Adrenal gland (tissue), 9 donors: ENCODE measurements at regions not wholly inside any gene's neighbourhood (a gene's known extent, or its start where the extent isn't known, plus 50 kb on each side); places are given as distances from the start of the nearest gene placed in this dataset.

ENCODE experiments used
- DNase-seq, 7 donors: peaks; one replicate each; pipeline ENCODE4 v3.0.0-alpha.2; 2019 to 2020
- H3K27ac ChIP-seq, 5 donors: fragments of 200-600 bp; sonication (generic) in 4 of 5; 1 replicate in 3 of 5; 2 replicates in 2 of 5; pipeline versions ENCODE4 v1.5.1 to v1.8.0; 2016 to 2020; ENCODE audit warnings: mild to moderate bottlenecking in 1 of 5
- H3K27me3 ChIP-seq: fragments of 200-600 bp; 2 replicates; pipeline ENCODE4 v1.8.0; 2021
- H3K36me3 ChIP-seq, 2 donors: fragments of 200-600 bp; replicated peaks in 1 of 2; 1 replicate in 1 of 2; 2 replicates in 1 of 2; pipeline versions ENCODE4 v1.5.1 to v1.8.0; 2018 to 2022
- H3K4me1 ChIP-seq, 2 donors: fragments of 200-600 bp; replicated peaks in 1 of 2; 1 replicate in 1 of 2; 2 replicates in 1 of 2; pipeline versions ENCODE4 v1.5.1 to v1.8.0; 2018 to 2021
- H3K4me3 ChIP-seq, 4 donors: fragments of 200-600 bp; sonication (generic) in 3 of 4; one replicate each; pipeline ENCODE4 v1.5.1; 2016 to 2018
- H3K9me3 ChIP-seq, 3 donors: fragments of 200-600 bp; sonication (generic) in 1 of 3; replicated peaks in 1 of 3; 1 replicate in 2 of 3; 2 replicates in 1 of 3; pipeline versions ENCODE4 v1.5.1 to v1.8.0; 2016 to 2021
- POLR2A ChIP-seq, 2 donors: fragments of 450-650 bp; IDR thresholded peaks; one replicate each; pipeline ENCODE4 v1.6.1; 2017; ENCODE audit warnings: antibody characterized with exemption in 2 of 2, mild to moderate bottlenecking in 2 of 2, moderate library complexity in 1 of 2
- whole genome bisulfite sequencing, 4 donors: extraction: QIAGEN DNeasy Blood & Tissue Kit in 2 of 4; methylation state at CpG; one replicate each; pipeline versions ENCODE4 v1.1.5 to v1.1.7; 2013 to 2017; 5-methylcytosine and 5-hydroxymethylcytosine counted together
- intact Hi-C, 2 donors: fragments of 100-400 bp; cut with DNase I; formaldehyde crosslinking; loops; one replicate each; pipeline versions ENCODE4 v1.14.1 to v1.15.0; 2022 to 2023
- TF ChIP-seq, protein P1 (sequence below), 6 experiments: fragments of 450-650 bp in 4 of 6; fragments of 200-600 bp in 2 of 6; sonication (generic) in 1 of 6; IDR thresholded peaks; 1 replicate in 5 of 6; 2 replicates in 1 of 6; pipeline versions ENCODE4 v1.5.1 to v1.8.0; 2016 to 2021; ENCODE audit warnings: antibody characterized with exemption in 6 of 6, mild to moderate bottlenecking in 2 of 6, moderate library complexity in 1 of 6
- donor health status: healthy with polysubstance abuse.
- donor health status: Bipolar disorder and iron deficiency.
- donor health status: DM: yes; HTN: yes; CAD: no.
- donor health status: DM: no; HTN: no; CAD: no.
- donor health status: DM: no; HTN: no; CAD: no.

DNA sequence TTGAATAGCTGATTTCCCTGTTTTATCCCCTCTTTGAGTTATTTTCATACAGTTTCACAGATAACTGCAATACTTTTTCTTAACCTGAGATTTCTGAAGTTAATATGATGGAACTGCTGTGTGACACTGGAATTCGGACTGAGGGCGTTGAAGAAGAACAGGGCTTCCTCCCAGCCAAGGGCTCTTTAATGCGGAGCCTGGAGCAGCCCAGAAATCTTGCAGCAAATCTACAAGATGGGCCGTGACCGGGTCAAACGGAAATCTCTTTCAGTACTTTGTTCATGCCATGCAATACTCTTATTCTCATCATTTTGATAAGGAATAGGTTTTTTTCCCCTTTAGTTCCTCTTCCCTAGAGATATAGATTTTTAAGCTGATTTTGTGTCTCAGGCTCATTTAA lies 236.8 kb upstream of the IRX4 start:
- TF ChIP-seq POLR2A (IDR thresholded peaks at IDR 0.05): no peak
- TF ChIP-seq, protein P1, sequence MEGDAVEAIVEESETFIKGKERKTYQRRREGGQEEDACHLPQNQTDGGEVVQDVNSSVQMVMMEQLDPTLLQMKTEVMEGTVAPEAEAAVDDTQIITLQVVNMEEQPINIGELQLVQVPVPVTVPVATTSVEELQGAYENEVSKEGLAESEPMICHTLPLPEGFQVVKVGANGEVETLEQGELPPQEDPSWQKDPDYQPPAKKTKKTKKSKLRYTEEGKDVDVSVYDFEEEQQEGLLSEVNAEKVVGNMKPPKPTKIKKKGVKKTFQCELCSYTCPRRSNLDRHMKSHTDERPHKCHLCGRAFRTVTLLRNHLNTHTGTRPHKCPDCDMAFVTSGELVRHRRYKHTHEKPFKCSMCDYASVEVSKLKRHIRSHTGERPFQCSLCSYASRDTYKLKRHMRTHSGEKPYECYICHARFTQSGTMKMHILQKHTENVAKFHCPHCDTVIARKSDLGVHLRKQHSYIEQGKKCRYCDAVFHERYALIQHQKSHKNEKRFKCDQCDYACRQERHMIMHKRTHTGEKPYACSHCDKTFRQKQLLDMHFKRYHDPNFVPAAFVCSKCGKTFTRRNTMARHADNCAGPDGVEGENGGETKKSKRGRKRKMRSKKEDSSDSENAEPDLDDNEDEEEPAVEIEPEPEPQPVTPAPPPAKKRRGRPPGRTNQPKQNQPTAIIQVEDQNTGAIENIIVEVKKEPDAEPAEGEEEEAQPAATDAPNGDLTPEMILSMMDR (IDR thresholded peaks at IDR 0.05): no peak
- no peaks in the 10 kb centered on the region for H3K9me3 ChIP-seq

DNA sequence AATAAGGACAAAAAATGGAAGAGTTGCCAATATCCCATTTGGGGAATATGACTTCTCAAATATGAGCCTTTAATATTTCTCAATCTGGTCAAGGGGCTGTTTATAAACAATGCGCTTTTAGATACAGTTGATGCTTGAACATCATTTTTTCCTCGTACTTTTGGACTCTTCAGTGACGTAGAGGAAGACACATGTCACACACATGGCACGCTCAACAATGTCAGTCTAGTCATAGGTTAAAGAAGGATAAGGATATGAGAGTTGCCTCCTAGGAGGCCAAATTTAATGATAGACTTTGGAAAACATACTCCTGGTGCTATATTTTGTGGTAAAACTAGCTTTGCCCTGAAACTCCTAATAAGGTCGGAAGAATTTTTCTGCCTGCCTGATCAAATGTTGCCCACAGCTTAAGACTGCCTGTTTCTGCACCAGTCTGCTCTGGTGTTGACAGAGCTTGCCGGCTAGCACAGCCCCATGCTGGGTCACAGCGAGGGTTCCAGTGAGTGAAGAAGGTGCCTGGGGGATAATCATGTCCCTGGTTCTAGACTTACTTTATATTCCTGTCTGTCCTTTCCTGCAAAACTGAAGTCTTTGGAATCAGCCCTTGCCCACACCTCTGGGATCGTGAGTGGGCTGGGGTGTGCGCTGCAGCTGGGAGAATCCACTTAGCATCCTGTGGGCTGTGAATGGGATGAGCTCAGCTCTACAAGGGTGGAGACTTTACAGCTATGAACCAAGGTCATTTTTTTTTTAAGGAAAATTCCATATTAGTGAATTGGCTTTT lies 230.8 kb upstream of the IRX4 start:
- no peaks in the 10 kb centered on the region for H3K9me3 ChIP-seq
- intact Hi-C loops: no loop called here
- H3K4me3 ChIP-seq: no peak overlapping the region
- 82 to 91% (median 84%) methylated on average over 9 of the region's 9 CpGs for WGBS, 4 donors
- no peaks in the 10 kb centered on the region for H3K4me1 ChIP-seq
- H3K27ac ChIP-seq: no peak overlapping the region
- DNase-seq: no peak
- H3K36me3 ChIP-seq: no peaks in the 10 kb centered on the region
- no peak for TF ChIP-seq POLR2A (IDR thresholded peaks at IDR 0.05)
- TF ChIP-seq, protein P1 (IDR thresholded peaks at IDR 0.05): no peak
- no peaks in the 10 kb centered on the region for H3K27me3 ChIP-seq

More for the DNA sequence above, 236.8 kb upstream of the IRX4 start:
- peak in 1 of 7 donors; percentile 11 for DNase-seq
- Histone ChIP-seq H3K4me1 (no peaks in the 10 kb centered on the region), H3K36me3 (no peaks in the 10 kb centered on the region), H3K27me3 (no peaks in the 10 kb centered on the region), H3K27ac (no peak overlapping the region), H3K4me3 (no peak overlapping the region)
- intact Hi-C loops: no loop called here
- WGBS, 4 donors: 32 to 40% (median 36%) methylated on average over 6 of the region's 6 CpGs

DNA sequence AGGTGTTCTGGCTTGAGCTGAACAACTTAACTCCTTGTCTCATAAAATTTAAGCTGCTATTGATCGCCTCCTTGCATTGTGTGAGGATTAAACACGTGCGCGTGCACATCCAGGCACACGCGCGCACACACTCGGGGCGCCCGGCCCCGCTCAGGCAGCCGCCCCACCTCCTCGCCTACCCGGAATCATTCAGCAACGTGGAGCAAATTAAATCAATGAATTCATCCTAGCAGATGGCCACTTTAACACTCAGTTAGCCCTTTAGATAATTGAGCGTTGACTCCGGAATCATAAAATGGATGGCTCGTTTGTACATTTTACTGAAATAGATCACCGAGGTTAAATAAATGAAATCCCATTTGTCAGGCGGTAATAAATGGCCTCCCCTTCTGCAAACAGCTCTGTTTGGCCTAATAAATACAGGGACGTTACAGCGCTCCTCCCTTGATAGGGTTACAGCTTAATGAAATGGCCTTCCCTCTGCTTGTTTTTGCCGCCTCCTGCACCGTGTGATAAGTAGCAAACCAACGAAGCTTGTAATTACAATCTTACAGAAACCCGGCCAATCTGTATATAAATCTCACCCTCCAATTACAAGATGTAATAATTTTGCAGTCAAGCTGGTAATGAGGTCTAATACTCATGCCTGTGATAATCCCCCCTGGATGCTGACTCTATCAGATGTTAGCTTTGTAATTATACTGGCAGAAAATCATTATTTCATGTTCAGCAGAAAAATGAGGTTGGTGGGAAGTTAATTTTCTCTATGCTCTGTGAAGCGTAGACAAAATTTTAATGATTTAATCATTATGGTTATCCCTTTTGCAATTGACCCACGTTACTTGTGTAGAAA lies 229.7 kb upstream of the IRX4 start:
- H3K27me3 ChIP-seq: no peaks in the 10 kb centered on the region
- intact Hi-C loops: no loop called here
- no peak for DNase-seq
- WGBS, 4 donors: 50 to 61% (median 59%) methylated on average over 28 of the region's 28 CpGs
- H3K4me1 ChIP-seq: no peaks in the 10 kb centered on the region
- no peaks in the 10 kb centered on the region for H3K36me3 ChIP-seq
- TF ChIP-seq, protein P1 (IDR thresholded peaks at IDR 0.05): no peak
- no peak for TF ChIP-seq POLR2A (IDR thresholded peaks at IDR 0.05)
- no peak overlapping the region for H3K4me3 ChIP-seq
- no peaks in the 10 kb centered on the region for H3K9me3 ChIP-seq
- no peak overlapping the region for H3K27ac ChIP-seq

DNA sequence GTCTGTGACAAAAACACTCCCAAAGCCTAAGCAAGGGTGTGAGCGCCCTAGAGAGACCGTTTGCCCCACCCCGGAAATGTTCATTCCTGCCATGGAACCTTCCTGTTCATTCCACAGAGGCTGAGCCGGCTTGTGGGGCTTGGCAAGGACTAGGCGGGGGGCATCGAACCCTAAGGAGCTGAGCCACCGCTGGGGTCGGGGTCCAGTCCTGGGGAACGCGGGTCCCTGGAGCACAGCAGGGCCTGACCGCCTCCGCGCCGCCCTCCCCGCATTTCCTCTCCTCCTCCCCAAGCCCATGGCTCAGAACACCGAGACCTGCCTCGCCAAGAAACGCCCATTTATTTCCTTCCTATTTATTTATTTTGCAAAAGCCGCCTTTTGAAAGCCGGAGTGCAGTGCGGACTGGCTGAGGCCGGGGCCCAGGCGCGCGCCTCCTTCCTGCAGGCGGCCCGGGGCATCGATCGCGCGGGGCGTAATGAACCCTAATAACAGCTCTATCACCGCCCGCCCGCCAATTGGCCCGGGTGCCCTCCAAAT lies 228.9 kb upstream of the IRX4 start:
- no peak for DNase-seq
- intact Hi-C loops: no loop called here
- Histone ChIP-seq H3K27me3 (no peaks in the 10 kb centered on the region), H3K9me3 (no peaks in the 10 kb centered on the region), H3K36me3 (no peaks in the 10 kb centered on the region), H3K4me1 (no peaks in the 10 kb centered on the region), H3K4me3 (no peak overlapping the region), H3K27ac (no peak overlapping the region)
- TF ChIP-seq POLR2A (IDR thresholded peaks at IDR 0.05): no peak
- TF ChIP-seq, protein P1 (IDR thresholded peaks at IDR 0.05): no peak
- 83 to 90% (median 87%) methylated on average over 32 to 36 of the region's 36 CpGs for WGBS, 4 donors
